Stomach smooth muscle (tissue), 2 donors: ENCODE measurements at regions not wholly inside any gene's neighbourhood (a gene's known extent, or its start where the extent isn't known, plus 50 kb on each side); places are given as distances from the start of the nearest gene placed in this dataset.

Source experiments
- H3K27ac ChIP-seq: one replicate; pipeline ENCODE4 v1.7.0; 2013; ENCODE audit warnings: mild to moderate bottlenecking, low read length, inconsistent platforms
- H3K27me3 ChIP-seq, 2 donors: one replicate each; pipeline ENCODE4 v1.7.0; 2013; ENCODE audit warnings: low read length in 2 of 2; ENCODE audit not compliant: insufficient read depth in 2 of 2, control insufficient read depth in 1 of 2
- H3K36me3 ChIP-seq, 2 donors: one replicate each; pipeline ENCODE4 v1.7.0; 2013; ENCODE audit warnings: low read length in 2 of 2; ENCODE audit not compliant: control insufficient read depth in 2 of 2, insufficient read depth in 2 of 2
- H3K4me1 ChIP-seq: one replicate; pipeline ENCODE4 v1.7.0; 2013; ENCODE audit warnings: low read length; ENCODE audit not compliant: control insufficient read depth, insufficient read depth
- H3K4me3 ChIP-seq, 2 donors: one replicate each; pipeline ENCODE4 v1.7.0; 2013; ENCODE audit warnings: low read length in 2 of 2
- H3K9ac ChIP-seq, 2 donors: one replicate each; pipeline ENCODE4 v1.7.0; 2013; ENCODE audit warnings: low read length in 2 of 2, mild to moderate bottlenecking in 1 of 2
- H3K9me3 ChIP-seq, 2 donors: one replicate each; pipeline ENCODE4 v1.7.0; 2013; ENCODE audit warnings: low read length in 2 of 2; ENCODE audit not compliant: control insufficient read depth in 2 of 2
- donor health status: healthy.
- donor health status: Pancreatic carcinoma.

DNA sequence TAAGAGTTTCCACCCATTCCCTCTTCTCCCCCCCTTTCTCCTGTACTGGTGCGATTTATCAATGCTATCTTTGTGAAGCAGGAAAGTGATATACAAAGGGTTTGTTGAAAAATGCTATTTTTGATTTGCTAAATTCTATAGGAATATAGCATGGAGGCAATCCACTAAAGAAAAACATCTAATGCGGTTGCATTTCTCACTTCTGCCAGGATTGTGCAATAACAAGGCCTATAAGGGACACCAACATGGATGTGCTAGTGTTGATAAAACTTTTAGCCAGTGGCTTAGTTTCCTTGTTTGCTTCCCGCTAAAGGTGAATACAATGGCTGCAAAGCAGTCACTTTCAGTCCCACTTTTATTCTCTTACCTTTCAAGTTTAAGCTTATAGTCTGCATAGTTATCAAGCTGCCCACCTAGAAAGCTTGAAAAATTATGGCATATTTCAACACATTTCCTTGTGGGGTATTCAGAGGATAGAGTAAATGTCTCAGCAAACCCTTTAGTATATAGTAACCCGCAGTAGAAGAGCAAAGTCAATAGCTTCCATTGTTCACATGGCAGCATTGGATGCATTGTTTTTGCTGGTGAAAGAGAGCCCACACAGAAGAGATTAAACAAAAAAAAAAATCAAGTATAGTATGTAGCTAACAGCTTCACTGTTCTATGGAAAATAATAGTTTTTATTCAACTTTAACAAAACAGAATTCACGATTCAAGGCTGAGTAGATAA lies 674.6 kb upstream of the SEMA6A start:
- H3K27me3 ChIP-seq: no peaks in the 10 kb centered on the region
- no peaks in the 10 kb centered on the region for H3K4me1 ChIP-seq
- H3K4me3 ChIP-seq: no peak overlapping the region
- no peaks in the 10 kb centered on the region for H3K36me3 ChIP-seq
- no peak overlapping the region for H3K27ac ChIP-seq
- no peak overlapping the region for H3K9ac ChIP-seq
- no peaks in the 10 kb centered on the region for H3K9me3 ChIP-seq

DNA sequence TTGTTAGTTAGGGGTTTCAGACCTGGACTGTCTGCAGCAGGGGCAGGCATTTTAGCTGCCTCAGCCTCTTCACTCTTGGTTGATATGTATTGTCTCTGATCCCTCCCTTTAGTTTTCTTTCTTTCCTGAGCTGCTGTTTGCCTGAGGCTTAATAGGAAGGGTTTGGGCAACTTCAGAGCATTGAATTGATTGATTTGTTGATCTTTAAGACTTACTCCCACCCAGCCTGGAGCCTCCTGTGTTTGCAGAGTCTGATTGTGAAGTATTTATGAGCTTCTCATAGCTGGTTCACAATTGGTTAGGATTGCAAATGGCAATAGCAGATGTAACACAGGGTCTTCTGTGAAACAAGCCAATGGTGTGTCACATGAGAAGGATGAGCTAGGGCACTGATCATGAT lies 671.8 kb upstream of the SEMA6A start:
- H3K4me1 ChIP-seq: no peaks in the 10 kb centered on the region
- no peaks in the 10 kb centered on the region for H3K36me3 ChIP-seq
- no peak overlapping the region for H3K9ac ChIP-seq
- H3K4me3 ChIP-seq: no peak overlapping the region
- H3K9me3 ChIP-seq: no peaks in the 10 kb centered on the region
- no peak overlapping the region for H3K27ac ChIP-seq
- H3K27me3 ChIP-seq: no peaks in the 10 kb centered on the region

- Histone ChIP-seq H3K9me3 (no peaks in the 10 kb centered on the region), H3K9ac (no peak overlapping the region), H3K4me1 (no peaks in the 10 kb centered on the region), H3K36me3 (no peaks in the 10 kb centered on the region), H3K27me3 (no peaks in the 10 kb centered on the region), H3K27ac (no peak overlapping the region), H3K4me3 (no peak overlapping the region)
Observed at GRCh38 chr5:117245130-117245529, 670.5 kb upstream of the SEMA6A start.

DNA sequence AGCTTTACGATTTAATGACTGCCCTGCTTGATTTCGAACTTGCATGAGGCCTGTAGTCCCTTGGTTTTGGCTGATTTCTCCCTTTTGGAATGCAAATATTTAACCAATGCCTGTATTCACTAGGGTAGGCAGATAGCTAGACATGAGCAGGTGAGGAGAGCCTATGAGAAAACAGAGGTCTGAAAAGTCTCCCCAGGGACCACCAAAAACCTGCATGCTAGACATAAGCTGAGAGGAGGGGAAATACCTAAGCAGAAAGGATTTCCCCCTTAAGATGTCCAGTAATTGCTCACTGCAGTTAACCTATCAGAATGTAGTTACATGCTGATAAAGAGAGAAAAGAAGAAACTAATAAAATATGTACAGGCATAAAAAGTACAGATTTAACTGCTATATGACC lies 667.4 kb upstream of the SEMA6A start:
- Histone ChIP-seq H3K4me3 (no peak overlapping the region), H3K9me3 (no peaks in the 10 kb centered on the region), H3K36me3 (no peaks in the 10 kb centered on the region), H3K27me3 (no peaks in the 10 kb centered on the region), H3K27ac (no peak overlapping the region), H3K9ac (no peak overlapping the region), H3K4me1 (no peaks in the 10 kb centered on the region)

- Histone ChIP-seq H3K27ac (no peak overlapping the region), H3K4me3 (no peak overlapping the region), H3K36me3 (no peaks in the 10 kb centered on the region), H3K9ac (no peak overlapping the region), H3K9me3 (no peaks in the 10 kb centered on the region), H3K4me1 (no peaks in the 10 kb centered on the region), H3K27me3 (no peaks in the 10 kb centered on the region)
Observed at GRCh38 chr5:117236941-117237340, 662.3 kb upstream of the SEMA6A start.

DNA sequence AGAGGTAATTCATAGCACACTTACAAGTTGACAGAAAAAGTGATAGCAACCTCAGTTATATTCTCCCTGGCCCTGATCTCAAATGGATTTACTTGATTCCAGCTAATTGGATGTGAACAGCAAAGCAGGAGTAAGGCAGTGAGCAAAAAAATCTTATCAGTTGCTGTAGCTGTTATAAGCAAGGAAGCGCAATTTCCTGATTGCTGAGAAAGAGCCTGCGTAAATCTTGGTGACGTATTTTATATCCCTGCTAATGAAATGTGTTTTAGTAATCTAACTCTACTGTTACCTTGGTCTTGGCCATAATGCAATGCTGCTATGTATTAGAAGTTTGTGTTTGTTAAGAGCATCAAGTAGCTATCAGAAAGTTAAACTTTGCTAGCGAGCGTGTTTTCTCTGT lies 661.2 kb upstream of the SEMA6A start:
- Histone ChIP-seq H3K4me3 (no peak overlapping the region), H3K9ac (no peak overlapping the region), H3K36me3 (no peaks in the 10 kb centered on the region), H3K27me3 (no peaks in the 10 kb centered on the region), H3K4me1 (no peaks in the 10 kb centered on the region), H3K9me3 (no peaks in the 10 kb centered on the region), H3K27ac (no peak overlapping the region)

GRCh38 chr5:117230375-117230774 lies 655.8 kb upstream of the SEMA6A start:
- Histone ChIP-seq H3K27me3 (no peaks in the 10 kb centered on the region), H3K4me3 (no peak overlapping the region), H3K27ac (no peak overlapping the region), H3K36me3 (no peaks in the 10 kb centered on the region), H3K9me3 (no peaks in the 10 kb centered on the region), H3K4me1 (no peaks in the 10 kb centered on the region), H3K9ac (no peak overlapping the region)

GRCh38 chr5:117220730-117221129 lies 646.1 kb upstream of the SEMA6A start:
- H3K9ac ChIP-seq: no peak overlapping the region
- no peaks in the 10 kb centered on the region for H3K4me1 ChIP-seq
- no peaks in the 10 kb centered on the region for H3K9me3 ChIP-seq
- no peak overlapping the region for H3K27ac ChIP-seq
- H3K36me3 ChIP-seq: no peaks in the 10 kb centered on the region
- H3K27me3 ChIP-seq: no peaks in the 10 kb centered on the region
- H3K4me3 ChIP-seq: no peak overlapping the region

DNA sequence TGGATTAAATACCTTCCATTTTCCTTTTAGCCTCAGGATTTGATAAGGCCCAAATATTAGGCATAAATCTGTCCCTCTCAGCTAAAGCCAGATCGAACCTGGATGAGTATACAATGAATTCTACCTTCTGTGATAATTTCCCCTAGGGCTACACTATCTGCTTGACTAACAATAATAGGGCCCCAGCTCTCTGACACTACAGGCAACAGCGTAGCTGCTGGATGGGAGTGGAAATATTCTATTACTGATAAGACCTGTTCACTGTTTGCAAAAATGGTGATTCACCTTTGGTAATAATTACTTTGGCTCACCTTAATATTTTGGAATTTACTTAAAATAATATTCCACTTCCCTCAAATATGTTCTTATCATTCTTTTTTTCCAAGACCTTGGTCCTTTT lies 644.2 kb upstream of the SEMA6A start:
- Histone ChIP-seq H3K4me3 (no peak overlapping the region), H3K9me3 (no peaks in the 10 kb centered on the region), H3K36me3 (no peaks in the 10 kb centered on the region), H3K4me1 (no peaks in the 10 kb centered on the region), H3K27me3 (no peaks in the 10 kb centered on the region), H3K27ac (no peak overlapping the region), H3K9ac (no peak overlapping the region)

- no peaks in the 10 kb centered on the region for H3K4me1 ChIP-seq
- H3K9ac ChIP-seq: no peak overlapping the region
- H3K27me3 ChIP-seq: no peaks in the 10 kb centered on the region
- H3K27ac ChIP-seq: no peak overlapping the region
- H3K9me3 ChIP-seq: no peaks in the 10 kb centered on the region
- H3K4me3 ChIP-seq: no peak overlapping the region
- H3K36me3 ChIP-seq: no peaks in the 10 kb centered on the region
Observed at GRCh38 chr5:117212866-117213265, 638.2 kb upstream of the SEMA6A start.

DNA sequence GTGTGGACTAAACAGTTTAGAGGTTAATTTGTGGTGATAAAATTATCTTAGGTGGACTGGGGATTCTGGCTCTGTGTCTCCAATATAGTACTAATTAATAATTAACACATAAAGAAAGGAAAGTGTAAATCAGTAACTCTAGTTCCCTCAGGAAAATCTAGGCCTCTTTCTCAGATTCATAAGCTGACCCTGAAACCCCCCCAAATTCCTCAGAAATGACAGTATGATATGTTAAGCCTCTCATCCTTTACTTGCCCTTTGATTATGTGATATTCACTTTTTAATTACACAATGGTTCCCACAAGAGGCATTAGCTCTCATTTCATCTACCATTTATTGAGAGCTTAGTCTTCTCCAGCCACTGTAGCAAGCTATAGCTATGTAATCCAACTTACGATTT lies 636.2 kb upstream of the SEMA6A start:
- H3K9ac ChIP-seq: no peak overlapping the region
- no peak overlapping the region for H3K4me3 ChIP-seq
- no peaks in the 10 kb centered on the region for H3K4me1 ChIP-seq
- no peaks in the 10 kb centered on the region for H3K36me3 ChIP-seq
- no peaks in the 10 kb centered on the region for H3K27me3 ChIP-seq
- H3K9me3 ChIP-seq: no peaks in the 10 kb centered on the region
- H3K27ac ChIP-seq: no peak overlapping the region
